Breast epithelium (tissue), 4 donors: ENCODE measurements at regions not wholly inside any gene's neighbourhood (a gene's known extent, or its start where the extent isn't known, plus 50 kb on each side); places are given as distances from the start of the nearest gene placed in this dataset.

Experiments
- DNase-seq, 2 donors: peaks; one replicate each; pipeline ENCODE4 v3.0.0-alpha.2; 2019; ENCODE audit warnings: low spot score in 2 of 2
- H3K27ac ChIP-seq, 2 donors: fragments of 200-600 bp; sonication (generic) in 1 of 2; one replicate each; pipeline ENCODE4 v1.5.1; 2016 to 2019; ENCODE audit warnings: mild to moderate bottlenecking in 1 of 2
- H3K27me3 ChIP-seq, 2 donors: fragments of 200-600 bp; sonication (generic) in 1 of 2; one replicate each; pipeline versions ENCODE4 v1.5.1 to v1.6.0; 2017 to 2019; ENCODE audit warnings: control low read depth in 1 of 2, mild to moderate bottlenecking in 1 of 2
- H3K36me3 ChIP-seq: fragments of 200-600 bp; one replicate; pipeline ENCODE4 v1.5.1; 2019
- H3K4me1 ChIP-seq, 2 donors: fragments of 200-600 bp; sonication (generic); one replicate each; pipeline ENCODE4 v1.5.1; 2016 to 2019; ENCODE audit warnings: control low read depth in 1 of 2
- H3K4me3 ChIP-seq, 3 donors: fragments of 200-600 bp; sonication (generic); 1 replicate in 2 of 3; 2 replicates in 1 of 3; pipeline ENCODE4 v1.5.1; 2016 to 2019; ENCODE audit warnings: mild to moderate bottlenecking in 3 of 3, moderate library complexity in 2 of 3
- H3K9me3 ChIP-seq, 2 donors: fragments of 200-600 bp; sonication (generic) in 1 of 2; one replicate each; pipeline ENCODE4 v1.5.1; 2016 to 2019; ENCODE audit warnings: control low read depth in 1 of 2
- CTCF ChIP-seq, 3 donors: fragments of 450-650 bp; IDR thresholded peaks; one replicate each; pipeline ENCODE4 v1.5.1; 2016 to 2017; ENCODE audit warnings: antibody characterized with exemption in 3 of 3, mild to moderate bottlenecking in 3 of 3, moderate library complexity in 3 of 3
- POLR2A ChIP-seq: fragments of 450-650 bp; IDR thresholded peaks from one replicate; pipeline ENCODE4 v1.6.1; 2016; ENCODE audit warnings: antibody characterized with exemption, mild to moderate bottlenecking, moderate library complexity
- POLR2AphosphoS5 ChIP-seq, 3 donors: sonication (generic); formaldehyde crosslinking; IDR thresholded peaks; one replicate each; pipeline ENCODE4 v1.6.1; 2017; ENCODE audit warnings: antibody characterized with exemption in 3 of 3
- intact Hi-C: fragments of 100-400 bp; cut with DNase I; formaldehyde crosslinking; loops from one replicate; pipeline ENCODE4 v1.15.1; 2023; ENCODE audit warnings: low total_unique reads

- peaks cover 0 to 1% of the 10 kb centered on the region in 2 donors for H3K9me3 ChIP-seq
- no peak for DNase-seq
- TF ChIP-seq POLR2A (no peak), POLR2AphosphoS5 (IDR thresholded peaks at IDR 0.05) (no peak), CTCF (IDR thresholded peaks at IDR 0.05) (no peak)
- intact Hi-C loops: no loop called here
- H3K4me3 ChIP-seq: no peak overlapping the region
- H3K27ac ChIP-seq: no peak overlapping the region
- no peaks in the 10 kb centered on the region for H3K4me1 ChIP-seq
- H3K36me3 ChIP-seq: no peaks in the 10 kb centered on the region
- H3K27me3 ChIP-seq: no peaks in the 10 kb centered on the region
Observed at GRCh38 chr5:63375851-63376250, 586.4 kb downstream of the HTR1A start.

GRCh38 chr5:63374085-63374484, 588.2 kb downstream of the HTR1A start:
- intact Hi-C loops: no loop called here

DNA sequence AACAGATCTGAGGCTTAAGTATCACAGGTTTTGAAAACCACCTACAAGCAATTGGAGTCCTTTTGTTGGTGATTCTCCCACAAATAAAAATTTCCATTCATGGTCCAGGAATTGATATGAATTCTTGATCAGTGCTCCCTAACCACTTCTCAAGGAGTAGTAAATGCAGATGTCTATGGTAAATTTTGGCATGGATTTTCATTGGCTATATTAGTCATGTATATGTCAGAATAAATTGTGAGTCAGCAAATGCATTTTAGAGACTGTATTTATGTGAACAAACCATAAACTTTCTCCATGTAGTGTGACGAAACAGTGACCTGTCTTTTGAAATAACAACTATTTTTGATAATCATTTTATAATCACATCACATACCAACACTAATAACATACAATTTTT, 611.1 kb downstream of the HTR1A start:
- Histone ChIP-seq H3K27me3 (no peaks in the 10 kb centered on the region), H3K36me3 (no peaks in the 10 kb centered on the region), H3K4me3 (no peak overlapping the region), H3K9me3 (no peaks in the 10 kb centered on the region), H3K27ac (no peak overlapping the region), H3K4me1 (no peaks in the 10 kb centered on the region)
- intact Hi-C loops: no loop called here
- TF ChIP-seq CTCF (IDR thresholded peaks at IDR 0.05) (no peak), POLR2A (no peak), POLR2AphosphoS5 (IDR thresholded peaks at IDR 0.05) (no peak)
- DNase-seq: no peak

More at GRCh38 chr5:63374085-63374484, 588.2 kb downstream of the HTR1A start:
- no peaks in the 10 kb centered on the region for H3K4me1 ChIP-seq
- DNase-seq: no peak
- H3K27me3 ChIP-seq: no peaks in the 10 kb centered on the region
- no peaks in the 10 kb centered on the region for H3K36me3 ChIP-seq
- TF ChIP-seq POLR2AphosphoS5 (IDR thresholded peaks at IDR 0.05): no peak
- TF ChIP-seq CTCF (IDR thresholded peaks at IDR 0.05): no peak
- TF ChIP-seq POLR2A: no peak
- H3K9me3 ChIP-seq: no peaks in the 10 kb centered on the region
- H3K4me3 ChIP-seq: no peak overlapping the region
- H3K27ac ChIP-seq: no peak overlapping the region

- intact Hi-C loops: no loop called here
- TF ChIP-seq CTCF (IDR thresholded peaks at IDR 0.05) (no peak), POLR2AphosphoS5 (IDR thresholded peaks at IDR 0.05) (no peak), POLR2A (no peak)
- H3K9me3 ChIP-seq: peaks cover 0 to 2% of the 10 kb centered on the region in 2 donors
Observed at GRCh38 chr5:63346451-63346850, 615.8 kb downstream of the HTR1A start.

GRCh38 chr5:63341442-63341841, 620.8 kb downstream of the HTR1A start:
- no peak for DNase-seq
- Histone ChIP-seq H3K36me3 (no peaks in the 10 kb centered on the region), H3K27me3 (no peaks in the 10 kb centered on the region), H3K4me1 (no peaks in the 10 kb centered on the region), H3K9me3 (peaks cover 0 to 9% of the 10 kb centered on the region in 2 donors), H3K4me3 (no peak overlapping the region), H3K27ac (no peak overlapping the region)
- intact Hi-C loops: no loop called here
- TF ChIP-seq POLR2AphosphoS5 (IDR thresholded peaks at IDR 0.05) (no peak), CTCF (IDR thresholded peaks at IDR 0.05) (no peak), POLR2A (no peak)

More at GRCh38 chr5:63346451-63346850, 615.8 kb downstream of the HTR1A start:
- Histone ChIP-seq H3K36me3 (no peaks in the 10 kb centered on the region), H3K4me1 (no peaks in the 10 kb centered on the region), H3K27ac (no peak overlapping the region), H3K4me3 (no peak overlapping the region), H3K27me3 (no peaks in the 10 kb centered on the region)
- no peak for DNase-seq
